SU-DHL-6 (cell line): ENCODE measurements at regions not wholly inside any gene's neighbourhood (a gene's known extent, or its start where the extent isn't known, plus 50 kb on each side); places are given as distances from the start of the nearest gene placed in this dataset.

ENCODE experiments used
- H2AFZ ChIP-seq: fragments of 200-600 bp; sonication (generic); 2 replicates; pipeline ENCODE4 v1.6.1; 2014; ENCODE audit warnings: low read depth, mild to moderate bottlenecking, moderate library complexity, mixed read lengths, antibody characterized with exemption, low read length; ENCODE audit not compliant: severe bottlenecking
- H3F3A ChIP-seq: fragments of 200-600 bp; shearing (Covaris generic); 2 replicates; pipeline ENCODE4 v1.6.0; 2016; ENCODE audit warnings: antibody characterized with exemption, mild to moderate bottlenecking; ENCODE audit not compliant: insufficient read depth
- H3K27ac ChIP-seq: fragments of 200-600 bp; sonication (generic); 2 replicates; pipeline ENCODE4 v1.5.1; 2016; ENCODE audit warnings: low read depth, mild to moderate bottlenecking, low read length, moderate library complexity, mixed read lengths
- H3K27me3 ChIP-seq: fragments of 200-600 bp; sonication (generic), shearing (Covaris generic); 2 replicates; pipeline ENCODE4 v1.6.0; 2014; ENCODE audit warnings: mild to moderate bottlenecking, low read length
- H3K36me3 ChIP-seq: fragments of 200-600 bp; sonication (generic); 2 replicates; pipeline ENCODE4 v1.6.1; 2014; ENCODE audit warnings: mild to moderate bottlenecking, low read length, mixed read lengths
- H3K4me2 ChIP-seq: fragments of 300-600, 200-600 bp; shearing (Covaris generic), sonication (generic); 2 replicates; pipeline ENCODE4 v1.6.0; 2014; ENCODE audit warnings: low read length, low read depth, mild to moderate bottlenecking; ENCODE audit not compliant: poor library complexity, severe bottlenecking
- H3K4me3 ChIP-seq: fragments of 200-600 bp; sonication (generic); 2 replicates; pipeline ENCODE4 v1.5.1; 2014; ENCODE audit warnings: antibody characterized with exemption, low read length, mild to moderate bottlenecking, mixed read lengths; ENCODE audit not compliant: insufficient read depth, poor library complexity, severe bottlenecking
- H3K79me2 ChIP-seq: fragments of 200-600 bp; sonication (generic); 2 replicates; pipeline ENCODE4 v1.6.1; 2014; ENCODE audit warnings: mild to moderate bottlenecking, low read length, moderate library complexity; ENCODE audit not compliant: insufficient read depth
- H3K9ac ChIP-seq: fragments of 200-600 bp; sonication (generic); 2 replicates; pipeline ENCODE4 v1.7.0; 2014; ENCODE audit warnings: mild to moderate bottlenecking, low read length
- H3K9me2 ChIP-seq: fragments of 200-600 bp; sonication (generic); replicated peaks from 2 replicates; pipeline ENCODE4 v1.6.1; 2014; ENCODE audit warnings: low read length; ENCODE audit not compliant: insufficient read depth
- H3K9me3 ChIP-seq: fragments of 200-600 bp; sonication (generic); 2 replicates; pipeline ENCODE4 v1.6.1; 2014; ENCODE audit warnings: low read length, mixed read lengths; ENCODE audit not compliant: insufficient read depth
- H4K20me1 ChIP-seq: fragments of 200-600 bp; sonication (generic); 2 replicates; pipeline ENCODE4 v1.6.1; 2014; ENCODE audit warnings: low read depth, mild to moderate bottlenecking, antibody characterized with exemption, low read length, moderate library complexity, mixed read lengths
- CTCF ChIP-seq: fragments of 200-600 bp; sonication (generic); IDR thresholded peaks from one replicate; pipeline ENCODE4 v1.5.1; 2017; ENCODE audit warnings: antibody characterized with exemption, mild to moderate bottlenecking, low read length, moderate library complexity; ENCODE audit not compliant: insufficient read depth, poor library complexity, severe bottlenecking
- EZH2phosphoT487 ChIP-seq: fragments of 200-600 bp; sonication (generic), shearing (Covaris generic); conservative IDR thresholded peaks from 2 replicates; pipeline ENCODE4 v1.6.1; 2018; ENCODE audit warnings: mild to moderate bottlenecking, antibody characterized with exemption, low read length, moderate library complexity, mixed read lengths

GRCh38 chr6:138656364-138657064, 117.1 kb upstream of the CCDC28A start:
- no peaks in the 10 kb centered on the region for H3F3A ChIP-seq
- no peak overlapping the region for H2AFZ ChIP-seq
- H3K27ac ChIP-seq: no peak overlapping the region
- H3K9ac ChIP-seq: no peak overlapping the region
- no peaks in the 10 kb centered on the region for H3K79me2 ChIP-seq
- H3K4me3 ChIP-seq: no peak overlapping the region
- H3K9me2 ChIP-seq: no peaks in the 10 kb centered on the region
- H3K36me3 ChIP-seq: no peaks in the 10 kb centered on the region
- no peaks in the 10 kb centered on the region for H3K9me3 ChIP-seq
- H3K27me3 ChIP-seq: no peaks in the 10 kb centered on the region
- no peak overlapping the region for H3K4me2 ChIP-seq
- no peak for TF ChIP-seq EZH2phosphoT487
- TF ChIP-seq CTCF: no peak
- H4K20me1 ChIP-seq: no peaks in the 10 kb centered on the region

GRCh38 chr6:138657065-138657425, 116.5 kb upstream of the CCDC28A start:
- H3F3A ChIP-seq: no peaks in the 10 kb centered on the region
- no peak overlapping the region for H3K9ac ChIP-seq
- no peaks in the 10 kb centered on the region for H3K27me3 ChIP-seq
- H3K4me3 ChIP-seq: no peak overlapping the region
- H3K4me2 ChIP-seq: no peak overlapping the region
- H3K9me3 ChIP-seq: no peaks in the 10 kb centered on the region
- no peak for TF ChIP-seq CTCF
- no peak overlapping the region for H3K27ac ChIP-seq
- H3K79me2 ChIP-seq: no peaks in the 10 kb centered on the region
- no peaks in the 10 kb centered on the region for H3K9me2 ChIP-seq
- H3K36me3 ChIP-seq: no peaks in the 10 kb centered on the region
- no peak overlapping the region for H2AFZ ChIP-seq
- no peaks in the 10 kb centered on the region for H4K20me1 ChIP-seq

- Histone ChIP-seq H3K79me2 (no peaks in the 10 kb centered on the region), H3K36me3 (no peaks in the 10 kb centered on the region), H3K4me2 (no peak overlapping the region), H3F3A (no peaks in the 10 kb centered on the region), H3K9me2 (no peaks in the 10 kb centered on the region), H3K9me3 (no peaks in the 10 kb centered on the region), H3K4me3 (no peak overlapping the region), H3K27me3 (no peaks in the 10 kb centered on the region), H3K27ac (no peak overlapping the region), H2AFZ (no peak overlapping the region), H3K9ac (no peak overlapping the region), H4K20me1 (no peaks in the 10 kb centered on the region)
- no peak for TF ChIP-seq EZH2phosphoT487
- TF ChIP-seq CTCF: no peak
These were observed 113.6 kb upstream of the CCDC28A start for GRCh38 chr6:138659998-138660397.
